Thoracic aorta (tissue), 2 donors: ENCODE measurements at regions not wholly inside any gene's neighbourhood (a gene's known extent, or its start where the extent isn't known, plus 50 kb on each side); places are given as distances from the start of the nearest gene placed in this dataset.
"Not testable (repeated sequence)": the region's sequence is repeated elsewhere in the genome, so short reads cannot be mapped to it uniquely, and the experiment has no call there.

Experiments
- ATAC-seq: fragments of 150-250 bp; one replicate; pipeline ENCODE4 v1.8.0; 2017; ENCODE audit warnings: low read depth; ENCODE audit not compliant: insufficient number of reproducible peaks, low FRiP score
- DNase-seq: peaks from one replicate; pipeline ENCODE4 v3.0.0-alpha.2; 2020; ENCODE audit warnings: low spot score
- H3K27ac ChIP-seq, 2 donors: fragments of 200-600 bp; sonication (generic); 1 replicate in 1 of 2; 2 replicates in 1 of 2; pipeline ENCODE4 v1.5.1; 2016; ENCODE audit warnings: mild to moderate bottlenecking in 2 of 2, moderate library complexity in 2 of 2
- H3K27me3 ChIP-seq: fragments of 200-600 bp; sonication (generic); replicated peaks from 2 replicates; pipeline ENCODE4 v1.6.0; 2016; ENCODE audit warnings: mild to moderate bottlenecking; ENCODE audit not compliant: insufficient read depth
- H3K36me3 ChIP-seq: fragments of 200-600 bp; sonication (generic); one replicate; pipeline ENCODE4 v1.5.1; 2016
- H3K4me1 ChIP-seq, 2 donors: fragments of 200-600 bp; sonication (generic); 1 replicate in 1 of 2; 2 replicates in 1 of 2; pipeline versions ENCODE4 v1.5.1 to v1.6.0; 2016; ENCODE audit warnings: low read depth in 2 of 2, mild to moderate bottlenecking in 1 of 2; ENCODE audit not compliant: control insufficient read depth in 1 of 2
- H3K4me3 ChIP-seq: fragments of 200-600 bp; sonication (generic); 2 replicates; pipeline ENCODE4 v1.5.1; 2016; ENCODE audit warnings: mild to moderate bottlenecking
- H3K9me3 ChIP-seq: fragments of 200-600 bp; sonication (generic); 2 replicates; pipeline ENCODE4 v1.5.1; 2016
- CTCF ChIP-seq: fragments of 200-600 bp; sonication (generic); IDR thresholded peaks from one replicate; pipeline ENCODE4 v1.5.1; 2019; ENCODE audit warnings: antibody characterized with exemption

DNA sequence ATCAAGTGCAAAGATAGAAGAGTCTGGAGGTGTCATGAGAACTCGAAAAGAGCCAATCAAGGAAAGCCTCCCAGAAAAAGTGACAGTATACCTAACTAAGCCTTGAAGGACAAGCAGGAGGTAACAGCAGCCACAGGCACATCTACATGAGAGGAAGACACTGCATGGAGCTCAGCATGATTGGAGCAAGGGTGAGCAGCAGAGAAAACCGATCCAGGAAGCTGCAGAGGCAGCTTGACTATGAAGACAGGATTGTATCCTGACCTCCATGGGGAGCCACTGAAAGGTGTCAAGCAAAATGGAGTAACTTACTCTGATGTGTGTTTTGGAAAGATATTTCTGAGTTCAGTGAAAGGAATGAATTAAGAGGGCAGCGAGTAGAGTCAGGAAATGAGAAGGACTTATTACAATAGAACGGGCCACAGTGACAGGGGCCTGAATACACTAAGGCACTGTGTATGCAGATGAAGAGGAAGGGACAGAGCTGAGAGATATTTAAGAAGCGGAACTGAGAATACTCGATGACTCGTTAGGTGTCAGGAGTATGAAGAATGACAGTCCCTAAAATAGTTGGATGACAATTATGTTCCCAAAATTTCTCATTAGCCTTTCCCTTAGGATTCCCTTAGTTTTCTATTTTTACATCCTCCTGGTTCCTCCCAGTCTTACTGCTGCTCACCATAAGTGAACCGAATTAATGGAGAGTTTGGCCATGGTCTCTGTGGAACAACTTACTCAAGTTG is 139.3 kb upstream of the NFIA start:
- Histone ChIP-seq H3K4me1 (no peaks in the 10 kb centered on the region), H3K36me3 (no peaks in the 10 kb centered on the region), H3K9me3 (no peaks in the 10 kb centered on the region), H3K27me3 (no peaks in the 10 kb centered on the region), H3K4me3 (no peak overlapping the region), H3K27ac (no peak overlapping the region)
- no peak for TF ChIP-seq CTCF
- ATAC-seq, result no peak
- DNase-seq, result no peak

GRCh38 chr1:60942291-60942690 is 140.1 kb upstream of the NFIA start:
- no peak for TF ChIP-seq CTCF
- Histone ChIP-seq H3K27me3 (no peaks in the 10 kb centered on the region), H3K36me3 (no peaks in the 10 kb centered on the region), H3K4me3 (no peak overlapping the region), H3K4me1 (no peaks in the 10 kb centered on the region), H3K27ac (no peak overlapping the region), H3K9me3 (no peaks in the 10 kb centered on the region)
- no peak for ATAC-seq
- DNase-seq, result no peak

- H3K27me3 ChIP-seq, H3K9me3 ChIP-seq, H3K4me1 ChIP-seq, ATAC-seq, H3K36me3 ChIP-seq, H3K27ac ChIP-seq, DNase-seq, H3K4me3 ChIP-seq: not testable (repeated sequence)
Observed at GRCh38 chr1:60940685-60941084, 141.7 kb upstream of the NFIA start.

DNA sequence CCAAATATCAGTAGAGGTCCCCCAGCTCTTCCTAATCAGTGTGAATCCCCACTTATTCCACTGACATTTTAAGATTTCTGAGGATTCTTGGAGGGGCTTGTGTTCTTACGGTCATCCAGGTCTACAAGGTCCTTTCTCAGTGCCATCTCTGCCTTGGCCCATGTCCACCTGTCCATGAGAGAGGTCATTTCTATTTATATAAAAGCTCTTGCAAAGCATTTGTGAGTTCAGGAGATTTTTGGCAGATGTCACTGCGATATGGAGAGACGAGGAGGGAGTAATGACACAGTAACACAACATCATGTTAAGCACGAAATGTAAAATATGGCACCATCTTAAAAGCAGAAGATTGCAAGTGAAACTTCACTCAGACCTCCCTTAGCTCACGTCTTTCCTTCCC is 144.6 kb upstream of the NFIA start:
- no peaks in the 10 kb centered on the region for H3K36me3 ChIP-seq
- TF ChIP-seq CTCF, result no peak
- DNase-seq (no peak), ATAC-seq (no peak)
- H3K27me3 ChIP-seq, result no peaks in the 10 kb centered on the region
- H3K4me3 ChIP-seq, result no peak overlapping the region
- H3K27ac ChIP-seq, result no peak overlapping the region
- H3K9me3 ChIP-seq, result no peaks in the 10 kb centered on the region
- H3K4me1 ChIP-seq, result peaks cover 0 to 8% of the 10 kb centered on the region in 2 donors

GRCh38 chr1:60936591-60937342 is 145.6 kb upstream of the NFIA start:
- ATAC-seq, result no peak

More at GRCh38 chr1:60936591-60937342, 145.6 kb upstream of the NFIA start:
- no peak for TF ChIP-seq CTCF
- Histone ChIP-seq H3K4me1 (peaks cover 0 to 8% of the 10 kb centered on the region in 2 donors), H3K36me3 (no peaks in the 10 kb centered on the region), H3K27me3 (no peaks in the 10 kb centered on the region), H3K4me3 (no peak overlapping the region), H3K27ac (no peak overlapping the region), H3K9me3 (no peaks in the 10 kb centered on the region)
- no peak for DNase-seq
